ENCODE measurements at regions not wholly inside any gene's neighbourhood (a gene's known extent, or its start where the extent isn't known, plus 50 kb on each side); places are given as distances from the start of the nearest gene placed in this dataset.

GRCh38 chr11:81010631-81011030 is 1569.8 kb upstream of the TENM4 start:
- Histone ChIP-seq H3K9me1 (ENCODE audit: insufficient read depth, low read length) (no peaks in the 10 kb centered on the region), H3K9ac (ENCODE audit: low read depth, low read length) (no peak overlapping the region), H2BK15ac (ENCODE audit: low read depth, low read length) (no peak overlapping the region), H3K4me1 (ENCODE audit: control insufficient read depth, insufficient read depth, low read length) (no peaks in the 10 kb centered on the region), H3K27ac (ENCODE audit: insufficient read depth, low read length) (no peak overlapping the region), H4K20me1 (ENCODE audit: insufficient read depth, low read length) (no peaks in the 10 kb centered on the region), H2BK20ac (ENCODE audit: low read depth, low read length) (no peak overlapping the region), H3K4me2 (ENCODE audit: low read depth, low read length) (no peak overlapping the region), H4K8ac (ENCODE audit: low read depth in 2 of 2, low read length in 2 of 2) (no peak overlapping the region), H3K56ac (ENCODE audit: extremely low read depth, insufficient read depth, low read length) (no peak overlapping the region), H2AK9ac (replicated peaks; ENCODE audit: low read depth, low read length, poor library complexity) (no peak overlapping the region), H3K18ac (ENCODE audit: low read depth, low read length) (no peak overlapping the region), H4K91ac (ENCODE audit: insufficient read depth, low read depth, low read length) (no peak overlapping the region), H4K5ac (ENCODE audit: low read depth, low read length) (no peak overlapping the region), H3K9me3 (ENCODE audit: control insufficient read depth, insufficient read depth, low read length) (no peaks in the 10 kb centered on the region), H2BK5ac (ENCODE audit: low read depth, low read length, poor library complexity, severe bottlenecking) (no peak overlapping the region), H3K14ac (replicated peaks; ENCODE audit: low read depth, low read length) (no peak overlapping the region), H2BK120ac (ENCODE audit: low read depth, low read length) (no peak overlapping the region), H3K79me1 (ENCODE audit: low read depth in 1 of 2, low read length in 2 of 2) (no peaks in the 10 kb centered on the region), H3K27me3 (ENCODE audit: control insufficient read depth, insufficient read depth, low read length) (no peaks in the 10 kb centered on the region), H3K36me3 (ENCODE audit: control insufficient read depth, insufficient read depth, low read length) (no peaks in the 10 kb centered on the region), H3K4me3 (ENCODE audit: insufficient read depth, low read depth, low read length) (no peak overlapping the region), H3K4ac (ENCODE audit: low read depth, low read length) (no peak overlapping the region), H2AFZ (replicated peaks; ENCODE audit: low read length, poor library complexity) (no peak overlapping the region), H3K23ac (ENCODE audit: low read depth, low read length) (no peak overlapping the region), H2AK5ac (ENCODE audit: low read depth, low read length) (no peak overlapping the region)
- ChIA-PET POLR2A (ENCODE audit: unreplicated experiment) (no interaction called here), CTCF (no interaction called here)
- TF ChIP-seq RFX5 (IDR thresholded peaks at IDR 0.05; ENCODE audit: low read depth, low read length) (no peak), NFE2L2 (IDR thresholded peaks at IDR 0.05; ENCODE audit: low read depth, low read length) (no peak), CHD1 (IDR thresholded peaks at IDR 0.05; ENCODE audit: low read depth, low read length) (no peak), MXI1 (IDR thresholded peaks at IDR 0.05; ENCODE audit: borderline replicate concordance, low read depth, low read length) (no peak), RCOR1 (IDR thresholded peaks at IDR 0.05; ENCODE audit: insufficient replicate concordance, low read length) (no peak), SMC3 (IDR thresholded peaks at IDR 0.05; ENCODE audit: low read depth, low read length) (no peak), MAFK (IDR thresholded peaks at IDR 0.05; ENCODE audit: low read depth, low read length) (no peak), CTCF (conservative IDR thresholded peaks at IDR 0.05; ENCODE audit: low read depth, low read length) (no peak), MAZ (IDR thresholded peaks at IDR 0.05; ENCODE audit: borderline replicate concordance, low read depth, low read length) (no peak), BHLHE40 (IDR thresholded peaks at IDR 0.05; ENCODE audit: low read depth, low read length) (no peak), FOS (IDR thresholded peaks at IDR 0.05; ENCODE audit: low read depth, low read length) (no peak), USF2 (IDR thresholded peaks at IDR 0.05; ENCODE audit: low read depth, low read length) (no peak), CEBPB (IDR thresholded peaks at IDR 0.05; ENCODE audit: low read depth, low read length) (no peak), RAD21 (IDR thresholded peaks at IDR 0.05; ENCODE audit: low read length) (no peak), POLR2A (IDR thresholded peaks at IDR 0.05; ENCODE audit: low read depth, low read length) (no peak)
- TF ChIP-seq, protein P1, sequence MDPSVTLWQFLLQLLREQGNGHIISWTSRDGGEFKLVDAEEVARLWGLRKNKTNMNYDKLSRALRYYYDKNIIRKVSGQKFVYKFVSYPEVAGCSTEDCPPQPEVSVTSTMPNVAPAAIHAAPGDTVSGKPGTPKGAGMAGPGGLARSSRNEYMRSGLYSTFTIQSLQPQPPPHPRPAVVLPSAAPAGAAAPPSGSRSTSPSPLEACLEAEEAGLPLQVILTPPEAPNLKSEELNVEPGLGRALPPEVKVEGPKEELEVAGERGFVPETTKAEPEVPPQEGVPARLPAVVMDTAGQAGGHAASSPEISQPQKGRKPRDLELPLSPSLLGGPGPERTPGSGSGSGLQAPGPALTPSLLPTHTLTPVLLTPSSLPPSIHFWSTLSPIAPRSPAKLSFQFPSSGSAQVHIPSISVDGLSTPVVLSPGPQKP (IDR thresholded peaks at IDR 0.05; ENCODE audit: borderline replicate concordance, low read depth, low read length), result no peak
- dilution Hi-C loops (cut with HindIII; ENCODE audit: low sequenced_read_pairs, unreplicated experiment), result no loop called here
- WGBS, 2 experiments (ENCODE audit: extremely low coverage in 2 of 2, insufficient read length in 1 of 2), result no CpG with 5 or more reads among the region's 3 CpGs
- DNase-seq (no peak), ATAC-seq (ENCODE audit: low read depth) (no peak)
- in situ Hi-C loops (cut with MboI; ENCODE audit: low sequenced_read_pairs), result no loop called here
- intact Hi-C loops (cut with micrococcal nuclease), result no loop called here
- BruUV-seq (replicated peaks), result no TSS peak
